HL-60 (cell line): ENCODE measurements at regions not wholly inside any gene's neighbourhood (a gene's known extent, or its start where the extent isn't known, plus 50 kb on each side); places are given as distances from the start of the nearest gene placed in this dataset.

ENCODE experiments used
- DNase-seq, 2 experiments: peaks; one replicate each; pipeline ENCODE4 v3.0.0-alpha.2; 2010 to 2020; ENCODE audit warnings: low read depth in 1 of 2, low spot score in 1 of 2
- H3K27ac ChIP-seq: fragments of 250-450 bp; sonication (Bioruptor Pico); replicated peaks from 2 replicates; pipeline ENCODE4 v1.5.1; 2020; ENCODE audit warnings: mild to moderate bottlenecking, moderate library complexity
- H3K27me3 ChIP-seq: fragments of 250-450 bp; sonication (Bioruptor Pico); 2 replicates; pipeline ENCODE4 v1.5.1; 2021; ENCODE audit warnings: mild to moderate bottlenecking, moderate library complexity; ENCODE audit not compliant: insufficient read depth, poor library complexity, severe bottlenecking
- H3K4me3 ChIP-seq: replicated peaks from 2 replicates; pipeline ENCODE4 v1.5.1; 2011; ENCODE audit warnings: mild to moderate bottlenecking, control low read depth, low read length; ENCODE audit not compliant: insufficient read depth
- CTCF ChIP-seq: IDR thresholded peaks from one replicate; pipeline ENCODE4 v1.5.1; 2011; ENCODE audit warnings: low read length, control low read depth, inconsistent platforms; ENCODE audit not compliant: insufficient read depth
- GABPA ChIP-seq: IDR thresholded peaks from 2 replicates; pipeline ENCODE4 v1.6.1; 2012; ENCODE audit warnings: low read depth
- POLR2AphosphoS5 ChIP-seq: IDR thresholded peaks from 2 replicates; pipeline ENCODE4 v1.6.1; 2012; ENCODE audit warnings: low read depth
- REST ChIP-seq: IDR thresholded peaks from 2 replicates; pipeline ENCODE4 v1.6.1; 2012; ENCODE audit warnings: low read depth; ENCODE audit not compliant: insufficient replicate concordance
- SPI1 ChIP-seq: IDR thresholded peaks from 2 replicates; pipeline ENCODE4 v1.6.1; 2012; ENCODE audit warnings: low read depth, mild to moderate bottlenecking, borderline replicate concordance

DNA sequence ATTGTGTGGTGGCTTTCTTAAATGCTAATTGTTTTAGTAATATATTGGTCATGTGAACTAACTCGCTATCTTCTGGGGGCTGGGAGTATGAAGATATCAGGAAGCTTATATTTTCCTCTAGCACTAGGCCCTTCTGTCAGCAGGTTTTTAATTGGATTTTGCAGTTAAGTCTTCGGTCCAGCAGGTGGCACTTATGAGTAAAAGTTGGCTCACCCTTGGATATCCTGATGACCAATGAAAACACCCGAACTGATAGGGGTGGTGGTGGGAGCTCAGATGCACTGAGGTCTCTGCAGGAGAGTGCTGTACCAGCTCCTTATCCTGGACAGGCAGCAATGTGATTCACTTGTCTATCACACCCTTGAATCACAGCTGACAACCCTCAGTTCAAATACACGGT, 1365.8 kb upstream of the DIAPH2 start:
- H3K27me3 ChIP-seq: no peaks in the 10 kb centered on the region
- TF ChIP-seq CTCF (no peak), GABPA (no peak), POLR2AphosphoS5 (no peak), REST (no peak), SPI1 (no peak)
- DNase-seq: peak in 1 of 2 experiments; percentile 2
- H3K4me3 ChIP-seq: no peak overlapping the region
- no peak overlapping the region for H3K27ac ChIP-seq

GRCh38 chrX:95325185-95325584, 1359.5 kb upstream of the DIAPH2 start:
- no peaks in the 10 kb centered on the region for H3K27me3 ChIP-seq
- no peak for DNase-seq
- H3K27ac ChIP-seq: no peak overlapping the region
- H3K4me3 ChIP-seq: no peak overlapping the region
- no peak for TF ChIP-seq REST
- TF ChIP-seq GABPA: no peak
- no peak for TF ChIP-seq SPI1
- TF ChIP-seq CTCF: no peak
- no peak for TF ChIP-seq POLR2AphosphoS5

DNA sequence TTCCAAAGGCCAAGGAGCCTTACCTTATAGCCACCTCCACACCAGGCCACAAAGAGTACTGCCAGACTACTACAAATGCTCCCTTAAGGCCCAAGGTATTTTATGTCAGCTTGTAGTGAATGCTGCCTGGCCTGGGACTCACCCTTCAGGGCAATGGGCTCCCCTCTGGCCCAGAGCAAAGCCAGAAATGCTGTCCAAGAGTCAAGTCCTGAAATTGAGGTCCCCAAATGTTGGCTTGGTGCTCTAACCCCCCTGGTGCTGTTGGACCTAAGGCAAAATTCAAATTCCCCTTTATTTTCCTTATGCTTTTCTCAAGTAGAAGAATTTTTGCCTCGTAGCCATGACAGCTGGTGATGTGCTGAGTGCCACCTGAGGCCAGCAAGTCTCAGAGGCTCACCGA, 1354.3 kb upstream of the DIAPH2 start:
- no peaks in the 10 kb centered on the region for H3K27me3 ChIP-seq
- no peak overlapping the region for H3K27ac ChIP-seq
- no peak for DNase-seq
- TF ChIP-seq REST (peak; percentile 54), CTCF (no peak)
- H3K4me3 ChIP-seq: no peak overlapping the region
